Tibial nerve (tissue), 4 donors: ENCODE measurements at regions not wholly inside any gene's neighbourhood (a gene's known extent, or its start where the extent isn't known, plus 50 kb on each side); places are given as distances from the start of the nearest gene placed in this dataset.

Experiments
- EP300 ChIP-seq, 2 donors: sonication (generic); formaldehyde crosslinking; IDR thresholded peaks; one replicate each; pipeline ENCODE4 v1.6.1; 2017; ENCODE audit warnings: antibody characterized with exemption in 2 of 2, mild to moderate bottlenecking in 1 of 2
- POLR2A ChIP-seq, 2 donors: fragments of 450-650 bp; IDR thresholded peaks; one replicate each; pipeline ENCODE4 v1.6.1; 2017; ENCODE audit warnings: antibody characterized with exemption in 2 of 2, mild to moderate bottlenecking in 2 of 2, moderate library complexity in 2 of 2
- TF ChIP-seq, protein P1 (sequence below), 5 experiments: fragments of 200-600 bp in 3 of 5; fragments of 450-650 bp in 2 of 5; sonication (generic) in 3 of 5; IDR thresholded peaks; one replicate each; pipeline ENCODE4 v1.5.1; 2016 to 2019; ENCODE audit warnings: antibody characterized with exemption in 5 of 5, mild to moderate bottlenecking in 3 of 5, moderate library complexity in 2 of 5

DNA sequence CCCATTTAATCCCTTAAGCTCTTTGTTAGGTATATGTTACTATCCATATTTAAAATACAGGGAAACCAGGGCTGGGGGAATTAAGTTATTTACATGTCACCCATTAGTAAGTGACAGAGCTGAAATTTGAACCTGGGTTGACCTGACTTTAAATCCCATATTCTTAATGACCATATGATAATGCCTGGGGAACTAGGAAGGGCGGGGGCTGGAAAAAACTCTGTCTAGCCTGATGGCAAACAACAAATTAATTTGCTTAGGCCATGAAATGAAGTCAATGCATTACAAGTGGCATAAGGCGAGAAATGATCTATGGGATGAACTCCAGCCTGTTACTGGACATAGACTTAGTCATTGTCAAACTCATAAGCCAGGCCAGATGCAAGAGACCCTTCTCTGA is 325.7 kb upstream of the WWC1 start:
- TF ChIP-seq, protein P1, sequence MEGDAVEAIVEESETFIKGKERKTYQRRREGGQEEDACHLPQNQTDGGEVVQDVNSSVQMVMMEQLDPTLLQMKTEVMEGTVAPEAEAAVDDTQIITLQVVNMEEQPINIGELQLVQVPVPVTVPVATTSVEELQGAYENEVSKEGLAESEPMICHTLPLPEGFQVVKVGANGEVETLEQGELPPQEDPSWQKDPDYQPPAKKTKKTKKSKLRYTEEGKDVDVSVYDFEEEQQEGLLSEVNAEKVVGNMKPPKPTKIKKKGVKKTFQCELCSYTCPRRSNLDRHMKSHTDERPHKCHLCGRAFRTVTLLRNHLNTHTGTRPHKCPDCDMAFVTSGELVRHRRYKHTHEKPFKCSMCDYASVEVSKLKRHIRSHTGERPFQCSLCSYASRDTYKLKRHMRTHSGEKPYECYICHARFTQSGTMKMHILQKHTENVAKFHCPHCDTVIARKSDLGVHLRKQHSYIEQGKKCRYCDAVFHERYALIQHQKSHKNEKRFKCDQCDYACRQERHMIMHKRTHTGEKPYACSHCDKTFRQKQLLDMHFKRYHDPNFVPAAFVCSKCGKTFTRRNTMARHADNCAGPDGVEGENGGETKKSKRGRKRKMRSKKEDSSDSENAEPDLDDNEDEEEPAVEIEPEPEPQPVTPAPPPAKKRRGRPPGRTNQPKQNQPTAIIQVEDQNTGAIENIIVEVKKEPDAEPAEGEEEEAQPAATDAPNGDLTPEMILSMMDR (IDR thresholded peaks at IDR 0.05): no peak
- TF ChIP-seq EP300 (IDR thresholded peaks at IDR 0.05) (no peak), POLR2A (IDR thresholded peaks at IDR 0.05) (no peak)
